SK-N-SH (cell line): ENCODE measurements at regions not wholly inside any gene's neighbourhood (a gene's known extent, or its start where the extent isn't known, plus 50 kb on each side); places are given as distances from the start of the nearest gene placed in this dataset.

ENCODE experiments used
- CTCF ChIA-PET: fragments of 300-600, 350-600 bp; formaldehyde crosslinking; extraction: SDS; loops from one replicate; lab custom pipeline; 2021; lab: Yijun Ruan, JAX
- POLR2A ChIA-PET: fragments of 350-600 bp; sonication (Branson Sonifier 250); formaldehyde crosslinking; extraction: SDS; loops from one replicate; lab custom pipeline; 2020; ENCODE audit warnings: antibody characterized with exemption, inconsistent platforms; lab: Yijun Ruan, JAX
- DNase-seq: peaks from one replicate; pipeline ENCODE4 v3.0.0; 2012
- H2AFZ ChIP-seq: fragments of 200-600 bp; sonication (generic); 2 replicates; pipeline ENCODE4 v1.8.1; 2016; ENCODE audit warnings: antibody characterized with exemption, mild to moderate bottlenecking, low read depth
- H3F3A ChIP-seq: fragments of 200-600 bp; sonication (generic); replicated peaks from 2 replicates; pipeline ENCODE3; 2016; ENCODE audit warnings: antibody characterized with exemption, mild to moderate bottlenecking; ENCODE audit not compliant: insufficient read depth
- H3K27ac ChIP-seq, 2 experiments: fragments of 200-500 bp in 1 of 2; fragments of 200-600 bp in 1 of 2; sonication (Bioruptor generic) in 1 of 2; sonication (generic), shearing (Covaris generic) in 1 of 2; 2 replicates each; pipeline versions ENCODE4 v1.5.1 to v1.6.1; 2014 to 2016; ENCODE audit warnings: low read depth in 2 of 2, inconsistent platforms in 1 of 2, low read length in 1 of 2, mild to moderate bottlenecking in 1 of 2, mixed read lengths in 1 of 2
- H3K27me3 ChIP-seq: fragments of 200-600 bp; sonication (generic), shearing (Covaris generic); 2 replicates; pipeline ENCODE4 v1.6.1; 2016; ENCODE audit warnings: mixed run types; ENCODE audit not compliant: insufficient read depth
- H3K36me3 ChIP-seq, 2 experiments: fragments of 200-500 bp in 1 of 2; fragments of 200-600 bp in 1 of 2; sonication (Bioruptor generic) in 1 of 2; sonication (generic) in 1 of 2; replicated peaks in 1 of 2; 2 replicates each; pipeline versions ENCODE3 to v1.5.1; 2014 to 2016; ENCODE audit warnings: low read length in 1 of 2, mild to moderate bottlenecking in 1 of 2; ENCODE audit not compliant: insufficient read depth in 2 of 2, control insufficient read depth in 1 of 2
- H3K4me1 ChIP-seq, 2 experiments: fragments of 200-500 bp in 1 of 2; fragments of 200-600 bp in 1 of 2; sonication (Bioruptor generic) in 1 of 2; sonication (generic), shearing (Covaris generic) in 1 of 2; 2 replicates each; pipeline versions ENCODE4 v1.5.1 to v1.6.1; 2014 to 2016; ENCODE audit warnings: low read depth in 1 of 2, low read length in 1 of 2, mixed run types in 1 of 2; ENCODE audit not compliant: insufficient read depth in 2 of 2, control insufficient read depth in 1 of 2
- H3K4me2 ChIP-seq: fragments of 200-600 bp; sonication (generic), shearing (Covaris generic); 2 replicates; pipeline ENCODE4 v1.6.1; 2017; ENCODE audit warnings: mixed run types
- H3K4me3 ChIP-seq, 2 experiments: fragments of 200-500 bp in 1 of 2; fragments of 200-600 bp in 1 of 2; sonication (Bioruptor generic) in 1 of 2; sonication (generic), shearing (Covaris generic) in 1 of 2; 2 replicates each; pipeline versions ENCODE4 v1.5.1 to v1.8.1; 2014 to 2016; ENCODE audit warnings: low read depth in 2 of 2, inconsistent platforms in 1 of 2, low read length in 1 of 2, mild to moderate bottlenecking in 1 of 2, mixed read lengths in 1 of 2, moderate library complexity in 1 of 2
- H3K79me2 ChIP-seq: fragments of 200-600 bp; sonication (generic); 2 replicates; pipeline ENCODE4 v1.8.1; 2017; ENCODE audit warnings: mild to moderate bottlenecking; ENCODE audit not compliant: insufficient read depth
- H3K9ac ChIP-seq: fragments of 200-600 bp; sonication (generic); 2 replicates; pipeline ENCODE4 v1.6.1; 2017; ENCODE audit warnings: mixed run types
- H3K9me2 ChIP-seq: fragments of 200-600 bp; sonication (generic); 2 replicates; pipeline ENCODE4 v1.6.1; 2017; ENCODE audit warnings: mixed run types
- H3K9me3 ChIP-seq: fragments of 200-600 bp; sonication (generic); 2 replicates; pipeline ENCODE4 v1.6.1; 2017; ENCODE audit warnings: mixed run types, mild to moderate bottlenecking, moderate library complexity
- H4K20me1 ChIP-seq: fragments of 200-600 bp; sonication (generic); 2 replicates; pipeline ENCODE4 v1.6.1; 2017; ENCODE audit warnings: mild to moderate bottlenecking, mixed run types; ENCODE audit not compliant: insufficient read depth
- ELF1 ChIP-seq: IDR thresholded peaks from 2 replicates; pipeline ENCODE4 v1.4.0; 2012
- EP300 ChIP-seq, 2 experiments: IDR thresholded peaks; 2 replicates each; pipeline versions ENCODE4 v1.4.0 to v1.6.1; 2012; ENCODE audit warnings: borderline replicate concordance in 1 of 2, low read depth in 1 of 2, low read length in 1 of 2
- FOSL2 ChIP-seq: IDR thresholded peaks from 2 replicates; pipeline ENCODE4 v1.4.0; 2012; ENCODE audit warnings: low read depth, mild to moderate bottlenecking, moderate library complexity, borderline replicate concordance
- GABPA ChIP-seq: IDR thresholded peaks from 2 replicates; pipeline ENCODE4 v1.4.0; 2012; ENCODE audit warnings: low read depth, mild to moderate bottlenecking
- GATA2 ChIP-seq: sonication (generic); formaldehyde crosslinking; IDR thresholded peaks from 2 replicates; pipeline ENCODE4 v1.5.0; 2020; ENCODE audit warnings: mild to moderate bottlenecking, missing genetic modification reagents
- MAX ChIP-seq: IDR thresholded peaks from 2 replicates; pipeline ENCODE4 v1.4.0; 2012; ENCODE audit warnings: low read depth
- NFIC ChIP-seq: IDR thresholded peaks from 2 replicates; pipeline ENCODE4 v1.4.0; 2012; ENCODE audit warnings: borderline replicate concordance
- NRF1 ChIP-seq: IDR thresholded peaks from 2 replicates; pipeline ENCODE4 v1.6.1; 2012; ENCODE audit warnings: low read depth, mild to moderate bottlenecking, low read length
- RAD21 ChIP-seq: IDR thresholded peaks from 2 replicates; pipeline ENCODE4 v1.6.1; 2012; ENCODE audit warnings: mild to moderate bottlenecking, low read length
- SIN3A ChIP-seq: IDR thresholded peaks from 2 replicates; pipeline ENCODE4 v1.6.1; 2012; ENCODE audit warnings: low read depth, mild to moderate bottlenecking, low read length, moderate library complexity, borderline replicate concordance
- SMC3 ChIP-seq: IDR thresholded peaks from 2 replicates; pipeline ENCODE4 v1.6.1; 2012; ENCODE audit warnings: low read depth, low read length, improper control_type of control experiment
- YY1 ChIP-seq: IDR thresholded peaks from 2 replicates; pipeline ENCODE4 v1.4.0; 2012; ENCODE audit warnings: low read depth, mild to moderate bottlenecking
- WGBS: methylation state at CpG from one replicate; pipeline ENCODE4 v1.1.6; 2017; ENCODE audit warnings: low lambda C conversion rate; 5-methylcytosine and 5-hydroxymethylcytosine counted together
- TF ChIP-seq, protein P1 (sequence below): IDR thresholded peaks from 2 replicates; pipeline ENCODE4 v1.6.1; 2012; ENCODE audit warnings: mild to moderate bottlenecking, low read depth, low read length, moderate library complexity
- TF ChIP-seq, protein P2 (sequence below): IDR thresholded peaks from 2 replicates; pipeline ENCODE4 v1.4.0; 2012; ENCODE audit warnings: low read depth, borderline replicate concordance

DNA sequence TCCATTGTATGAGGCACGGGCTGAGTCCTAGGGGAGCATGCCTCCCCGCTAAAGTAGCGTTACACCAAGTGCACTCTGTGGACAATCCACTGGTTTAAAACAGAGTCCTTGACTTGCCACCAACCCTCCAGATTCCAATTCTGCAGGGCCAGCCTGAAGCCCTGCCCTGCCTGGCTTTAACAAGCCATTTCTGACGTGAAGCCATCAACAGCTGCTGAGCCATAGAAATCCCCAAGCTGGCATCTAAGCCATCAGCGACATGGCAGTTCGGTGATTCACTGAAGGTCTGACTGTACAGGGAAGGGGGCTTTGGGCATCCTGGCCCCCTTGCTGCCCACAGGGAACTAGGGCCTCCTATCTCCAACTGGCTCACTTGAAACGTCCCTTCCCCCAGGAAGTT is 265.7 kb downstream of the UACA start:
- Histone ChIP-seq H3K9me2 (no peaks in the 10 kb centered on the region), H3K4me2 (no peak overlapping the region), H3K4me1 (peaks cover 31 to 43% of the 10 kb centered on the region in 2 experiments), H3K9me3 (no peaks in the 10 kb centered on the region), H3K9ac (no peak overlapping the region), H3F3A (peaks cover 19% of the 10 kb centered on the region), H3K27me3 (no peaks in the 10 kb centered on the region), H3K36me3 (no peaks in the 10 kb centered on the region), H3K27ac (no peak overlapping the region), H2AFZ (no peak overlapping the region), H4K20me1 (no peaks in the 10 kb centered on the region), H3K4me3 (no peak overlapping the region), H3K79me2 (no peaks in the 10 kb centered on the region)
- CTCF ChIA-PET = interaction anchor here (1.0 to 5.3 kb wide), 4 partner anchors 9 to 1019 kb away, joined by 3 to 33 read pairs (median 10); no protein-coding TSS in a partner anchor
- POLR2A ChIA-PET = no interaction called here
- WGBS = 86% methylated on average over 6 of the region's 7 CpGs
- DNase-seq = no peak
- TF ChIP-seq ELF1 = no peak
- TF ChIP-seq, protein P1, sequence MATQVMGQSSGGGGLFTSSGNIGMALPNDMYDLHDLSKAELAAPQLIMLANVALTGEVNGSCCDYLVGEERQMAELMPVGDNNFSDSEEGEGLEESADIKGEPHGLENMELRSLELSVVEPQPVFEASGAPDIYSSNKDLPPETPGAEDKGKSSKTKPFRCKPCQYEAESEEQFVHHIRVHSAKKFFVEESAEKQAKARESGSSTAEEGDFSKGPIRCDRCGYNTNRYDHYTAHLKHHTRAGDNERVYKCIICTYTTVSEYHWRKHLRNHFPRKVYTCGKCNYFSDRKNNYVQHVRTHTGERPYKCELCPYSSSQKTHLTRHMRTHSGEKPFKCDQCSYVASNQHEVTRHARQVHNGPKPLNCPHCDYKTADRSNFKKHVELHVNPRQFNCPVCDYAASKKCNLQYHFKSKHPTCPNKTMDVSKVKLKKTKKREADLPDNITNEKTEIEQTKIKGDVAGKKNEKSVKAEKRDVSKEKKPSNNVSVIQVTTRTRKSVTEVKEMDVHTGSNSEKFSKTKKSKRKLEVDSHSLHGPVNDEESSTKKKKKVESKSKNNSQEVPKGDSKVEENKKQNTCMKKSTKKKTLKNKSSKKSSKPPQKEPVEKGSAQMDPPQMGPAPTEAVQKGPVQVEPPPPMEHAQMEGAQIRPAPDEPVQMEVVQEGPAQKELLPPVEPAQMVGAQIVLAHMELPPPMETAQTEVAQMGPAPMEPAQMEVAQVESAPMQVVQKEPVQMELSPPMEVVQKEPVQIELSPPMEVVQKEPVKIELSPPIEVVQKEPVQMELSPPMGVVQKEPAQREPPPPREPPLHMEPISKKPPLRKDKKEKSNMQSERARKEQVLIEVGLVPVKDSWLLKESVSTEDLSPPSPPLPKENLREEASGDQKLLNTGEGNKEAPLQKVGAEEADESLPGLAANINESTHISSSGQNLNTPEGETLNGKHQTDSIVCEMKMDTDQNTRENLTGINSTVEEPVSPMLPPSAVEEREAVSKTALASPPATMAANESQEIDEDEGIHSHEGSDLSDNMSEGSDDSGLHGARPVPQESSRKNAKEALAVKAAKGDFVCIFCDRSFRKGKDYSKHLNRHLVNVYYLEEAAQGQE = no peak
- TF ChIP-seq FOSL2 = no peak
- no peak for TF ChIP-seq GABPA
- no peak for TF ChIP-seq NFIC
- no peak for TF ChIP-seq YY1
- no peak for TF ChIP-seq SMC3
- no peak for TF ChIP-seq GATA2 (CRISPR knock-in tag)
- TF ChIP-seq, protein P2, sequence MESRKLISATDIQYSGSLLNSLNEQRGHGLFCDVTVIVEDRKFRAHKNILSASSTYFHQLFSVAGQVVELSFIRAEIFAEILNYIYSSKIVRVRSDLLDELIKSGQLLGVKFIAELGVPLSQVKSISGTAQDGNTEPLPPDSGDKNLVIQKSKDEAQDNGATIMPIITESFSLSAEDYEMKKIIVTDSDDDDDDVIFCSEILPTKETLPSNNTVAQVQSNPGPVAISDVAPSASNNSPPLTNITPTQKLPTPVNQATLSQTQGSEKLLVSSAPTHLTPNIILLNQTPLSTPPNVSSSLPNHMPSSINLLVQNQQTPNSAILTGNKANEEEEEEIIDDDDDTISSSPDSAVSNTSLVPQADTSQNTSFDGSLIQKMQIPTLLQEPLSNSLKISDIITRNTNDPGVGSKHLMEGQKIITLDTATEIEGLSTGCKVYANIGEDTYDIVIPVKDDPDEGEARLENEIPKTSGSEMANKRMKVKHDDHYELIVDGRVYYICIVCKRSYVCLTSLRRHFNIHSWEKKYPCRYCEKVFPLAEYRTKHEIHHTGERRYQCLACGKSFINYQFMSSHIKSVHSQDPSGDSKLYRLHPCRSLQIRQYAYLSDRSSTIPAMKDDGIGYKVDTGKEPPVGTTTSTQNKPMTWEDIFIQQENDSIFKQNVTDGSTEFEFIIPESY = no peak
- no peak for TF ChIP-seq SIN3A
- TF ChIP-seq RAD21 = no peak
- TF ChIP-seq NRF1 = no peak
- no peak for TF ChIP-seq EP300 (IDR thresholded peaks at IDR 0.05; ENCODE audit: borderline replicate concordance in 1 of 2, low read depth in 1 of 2, low read length in 1 of 2)
- TF ChIP-seq MAX = no peak
